T-helper 1 cell treated with Interleukin-12 subunit alpha and Interleukin-12 subunit beta and Interleukin-4 antibody, amounts not matched to agents 30 μg/mL and 1 μg/mL, for 36 hours (primary cell): ENCODE measurements at regions not wholly inside any gene's neighbourhood (a gene's known extent, or its start where the extent isn't known, plus 50 kb on each side); places are given as distances from the start of the nearest gene placed in this dataset.

Experiments used
- H3K27ac Mint-ChIP-seq: one replicate; pipeline ENCODE4 v1.8.0; 2021; ENCODE audit warnings: mild to moderate bottlenecking, mixed read lengths
- H3K27me3 Mint-ChIP-seq: one replicate; pipeline ENCODE4 v1.8.0; 2021; ENCODE audit warnings: low read depth, mixed read lengths
- H3K36me3 Mint-ChIP-seq: one replicate; pipeline ENCODE4 v1.8.0; 2021; ENCODE audit warnings: low read depth, mixed read lengths
- H3K4me1 Mint-ChIP-seq: one replicate; pipeline ENCODE4 v1.8.0; 2021; ENCODE audit warnings: low read depth, mixed read lengths
- H3K4me3 Mint-ChIP-seq: one replicate; pipeline ENCODE4 v1.8.0; 2021; ENCODE audit warnings: mild to moderate bottlenecking, moderate library complexity, mixed read lengths
- H3K9me3 Mint-ChIP-seq: one replicate; pipeline ENCODE4 v1.8.0; 2021; ENCODE audit warnings: mixed read lengths

DNA sequence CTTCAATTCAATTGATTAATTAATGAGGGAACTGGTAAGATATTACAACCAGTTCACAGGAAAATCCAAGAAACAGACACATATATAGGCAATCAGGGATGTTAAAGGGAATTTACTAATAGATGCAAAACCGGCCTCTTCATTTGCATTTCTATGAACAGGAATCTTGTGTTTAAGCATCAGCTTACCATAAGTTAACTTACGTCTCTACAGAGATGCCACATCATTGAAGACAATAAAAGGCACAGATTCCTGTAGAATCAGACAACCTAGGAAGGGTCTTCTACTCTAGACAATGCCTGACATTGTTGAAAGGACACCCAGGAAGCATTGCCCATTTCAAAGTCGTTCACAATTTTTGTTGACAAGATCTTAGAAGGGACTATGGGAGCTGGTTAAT lies 93.0 kb upstream of the EPCAM start:
- H3K27me3 Mint-ChIP-seq: peaks cover 8% of the 10 kb centered on the region
- H3K9me3 Mint-ChIP-seq: no peaks in the 10 kb centered on the region
- H3K36me3 Mint-ChIP-seq: no peaks in the 10 kb centered on the region
- no peak overlapping the region for H3K27ac Mint-ChIP-seq
- H3K4me1 Mint-ChIP-seq: peaks cover 2% of the 10 kb centered on the region
- H3K4me3 Mint-ChIP-seq: no peak overlapping the region

DNA sequence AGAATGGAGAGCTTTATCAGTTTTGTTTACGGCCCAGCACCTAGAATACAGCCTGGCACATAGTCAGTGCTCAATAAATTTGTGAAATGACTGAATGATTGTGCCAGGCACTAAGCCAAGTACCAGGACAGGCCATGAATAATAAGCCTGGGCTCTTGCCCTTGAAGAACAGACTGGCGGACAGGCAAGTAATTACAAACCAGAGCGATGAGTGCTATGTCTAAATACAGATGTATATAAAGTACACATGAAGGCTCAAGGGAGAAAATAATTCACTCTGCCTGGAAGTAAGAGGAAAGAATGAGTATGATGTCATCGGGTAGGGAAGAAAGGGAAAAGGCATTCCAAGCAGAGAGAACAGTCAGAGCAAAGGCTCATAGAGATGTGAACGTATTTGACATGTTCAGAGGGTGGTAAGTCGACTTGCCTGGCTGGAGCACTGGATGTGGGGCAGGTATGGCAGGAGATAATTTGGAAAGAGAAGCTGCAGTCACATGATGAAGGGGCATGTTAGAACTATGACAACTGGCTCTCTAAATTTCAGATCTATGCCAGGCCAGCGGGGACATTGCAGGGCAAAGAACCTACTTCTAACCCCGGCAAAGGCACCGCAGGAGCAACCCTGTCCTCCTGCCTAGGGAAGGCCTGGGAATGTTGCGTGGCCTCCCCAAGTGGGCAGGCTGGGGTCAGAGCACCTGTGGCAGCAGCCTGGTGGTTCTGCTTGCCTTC lies 94.9 kb upstream of the EPCAM start:
- no peak overlapping the region for H3K4me3 Mint-ChIP-seq

DNA sequence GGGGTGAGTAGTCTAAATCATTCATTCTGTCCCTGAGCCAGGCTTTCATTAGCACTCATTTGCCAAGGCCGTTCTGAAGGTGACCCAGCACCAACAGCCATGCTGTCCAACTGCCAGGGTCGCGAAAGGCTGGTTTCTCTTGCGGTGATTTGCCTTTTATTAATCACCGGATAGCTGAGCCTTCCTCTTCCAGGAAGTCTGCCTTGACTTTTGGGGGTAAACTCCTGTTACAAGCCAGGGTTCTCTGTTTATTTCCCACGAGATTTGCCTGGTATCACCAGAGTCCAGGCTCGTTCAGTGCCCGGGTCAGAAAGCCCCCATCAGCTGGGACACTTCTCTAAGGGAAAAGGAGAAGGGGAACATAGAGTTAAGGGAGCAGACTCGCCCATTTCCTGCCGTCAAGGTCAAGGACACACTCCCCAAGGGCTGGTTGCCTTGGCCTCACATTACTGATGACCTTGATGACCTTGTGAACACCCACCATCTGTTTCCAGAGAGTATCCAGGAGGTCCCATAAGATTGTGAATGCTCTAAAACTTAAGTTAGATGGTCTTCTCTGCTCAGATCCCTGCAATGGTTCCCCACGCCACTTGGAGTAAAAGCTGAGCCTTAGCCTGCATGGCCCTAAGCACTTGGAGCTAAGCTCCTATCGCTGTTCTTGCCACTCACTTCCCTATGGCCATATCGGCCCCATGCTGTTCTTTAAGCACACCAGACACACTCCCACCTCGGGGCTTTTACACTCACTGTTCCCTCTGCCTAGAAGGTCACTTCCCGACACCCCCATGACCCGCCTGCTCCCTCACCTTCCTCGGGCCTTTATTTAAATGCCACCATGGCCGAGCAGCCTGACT lies 96.0 kb upstream of the EPCAM start:
- Mint-ChIP-seq H3K9me3 (no peaks in the 10 kb centered on the region), H3K4me3 (no peak overlapping the region), H3K4me1 (peaks cover 2% of the 10 kb centered on the region), H3K36me3 (no peaks in the 10 kb centered on the region), H3K27ac (no peak overlapping the region), H3K27me3 (peaks cover 5% of the 10 kb centered on the region)

More for the DNA sequence above, 94.9 kb upstream of the EPCAM start:
- Mint-ChIP-seq H3K27me3 (peaks cover 5% of the 10 kb centered on the region), H3K27ac (no peak overlapping the region), H3K9me3 (no peaks in the 10 kb centered on the region), H3K4me1 (peaks cover 2% of the 10 kb centered on the region), H3K36me3 (no peaks in the 10 kb centered on the region)

DNA sequence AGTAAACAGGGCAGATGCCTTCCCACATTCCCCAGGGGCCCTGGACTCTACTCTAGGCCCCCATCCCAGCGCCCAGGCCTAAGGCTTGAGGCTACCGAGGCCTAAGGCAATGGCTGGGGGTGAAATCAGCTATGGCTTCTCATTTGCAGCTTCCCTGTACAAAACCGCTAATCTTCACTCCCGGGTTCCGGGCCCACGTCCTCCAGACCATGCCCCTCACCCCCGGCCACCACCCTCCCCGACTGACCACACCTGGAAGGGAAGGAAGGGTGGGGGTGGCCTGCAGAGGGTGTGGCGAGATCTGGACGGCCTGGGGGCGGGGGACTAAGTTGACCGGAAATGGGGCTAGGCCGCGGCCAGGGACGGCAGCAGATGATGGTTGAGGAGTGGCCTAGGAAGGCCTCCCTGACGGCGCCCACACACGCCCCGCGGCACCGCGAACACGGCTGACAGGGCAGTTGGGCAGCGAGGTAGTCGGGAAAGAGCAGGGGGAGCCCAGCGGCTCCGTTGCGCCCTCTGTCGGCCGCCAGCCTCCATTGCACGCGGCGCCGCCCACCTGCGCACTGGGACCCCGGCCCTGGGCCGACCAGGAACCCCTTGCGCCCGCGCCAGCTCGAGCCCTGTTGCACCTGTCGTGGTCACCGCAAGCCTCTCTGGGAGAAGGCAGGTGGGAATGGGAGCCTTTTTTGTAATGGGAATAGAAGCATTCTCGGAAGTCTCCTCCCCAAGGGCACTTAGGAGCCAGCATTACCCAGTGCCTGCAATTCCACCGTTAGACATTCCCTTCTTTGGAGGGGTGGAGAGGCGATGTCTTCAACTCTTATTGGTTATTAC lies 95.9 kb upstream of the CALM2 start:
- Mint-ChIP-seq H3K27ac (no peak overlapping the region), H3K9me3 (no peaks in the 10 kb centered on the region), H3K36me3 (no peaks in the 10 kb centered on the region), H3K4me1 (peaks cover 2% of the 10 kb centered on the region), H3K27me3 (peaks cover 4% of the 10 kb centered on the region), H3K4me3 (no peak overlapping the region)

DNA sequence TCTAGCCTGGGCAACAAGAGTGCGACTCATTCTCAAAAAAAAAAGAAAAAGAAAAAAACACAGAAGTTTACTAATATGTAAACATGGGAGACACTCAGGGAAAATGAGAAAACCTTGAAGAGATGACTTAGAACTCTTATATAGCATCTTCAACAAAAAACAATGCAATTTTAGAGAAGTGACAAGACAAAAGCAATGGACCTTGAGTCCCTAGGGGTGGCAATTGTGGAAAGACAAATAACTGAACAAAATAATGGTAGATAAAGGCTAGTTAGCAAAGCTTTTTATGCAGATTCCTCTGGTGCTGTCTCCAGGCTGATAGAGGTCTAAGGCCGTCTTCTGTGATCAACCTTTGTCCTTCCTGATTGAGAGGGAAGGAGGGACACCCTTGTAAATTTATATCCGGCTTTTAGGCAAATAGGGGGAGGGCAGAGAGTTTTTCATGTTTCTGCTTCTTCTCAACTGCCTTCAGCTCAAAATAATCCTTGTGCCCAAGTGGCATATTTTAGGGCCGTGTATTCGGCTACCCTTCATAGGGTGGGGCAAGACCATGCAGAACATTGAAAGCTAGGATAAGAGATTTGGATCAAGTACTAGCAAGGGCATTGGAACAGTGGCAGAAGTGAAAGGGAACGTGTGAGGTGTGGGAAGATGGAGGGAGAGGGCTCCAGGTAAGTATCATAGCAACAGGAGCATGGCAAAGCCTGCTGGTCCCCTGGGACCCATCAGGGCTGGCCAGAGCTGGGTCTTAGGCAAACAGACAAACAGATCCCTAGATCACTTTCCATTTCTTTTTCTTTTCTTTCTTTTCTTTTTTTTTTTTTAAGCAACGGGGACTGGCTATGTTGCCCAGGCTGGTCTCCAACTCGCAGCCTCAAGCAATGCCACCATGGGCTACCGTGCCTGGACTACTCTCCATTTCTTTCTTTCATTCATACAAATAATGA lies 95.0 kb upstream of the CALM2 start:
- H3K36me3 Mint-ChIP-seq: no peaks in the 10 kb centered on the region
- H3K27me3 Mint-ChIP-seq: no peaks in the 10 kb centered on the region
- peaks cover 2% of the 10 kb centered on the region for H3K4me1 Mint-ChIP-seq
- H3K9me3 Mint-ChIP-seq: no peaks in the 10 kb centered on the region
- H3K4me3 Mint-ChIP-seq: no peak overlapping the region
- no peak overlapping the region for H3K27ac Mint-ChIP-seq

DNA sequence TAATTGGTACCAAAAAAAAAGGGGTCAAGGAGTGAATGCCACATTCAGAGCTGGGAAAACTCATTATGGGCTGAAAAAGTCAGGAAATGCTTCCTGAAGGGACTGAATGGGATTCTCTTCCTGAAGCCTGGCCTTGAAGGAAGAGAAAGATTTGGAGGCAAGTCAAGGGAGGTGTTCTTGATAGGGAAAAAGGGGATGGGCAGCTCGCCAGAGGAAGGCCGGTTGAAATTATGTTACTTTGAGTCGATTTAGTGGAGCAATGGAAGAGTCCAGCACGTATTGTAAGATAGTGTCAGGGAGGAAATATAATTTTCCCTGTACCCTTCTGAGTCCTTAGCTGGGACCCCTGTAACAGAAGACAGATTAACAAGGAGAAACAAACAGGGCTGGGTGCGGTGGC lies 94.1 kb upstream of the CALM2 start:
- H3K36me3 Mint-ChIP-seq: no peaks in the 10 kb centered on the region
- H3K27me3 Mint-ChIP-seq: no peaks in the 10 kb centered on the region
- H3K9me3 Mint-ChIP-seq: no peaks in the 10 kb centered on the region
- H3K4me1 Mint-ChIP-seq: peaks cover 2% of the 10 kb centered on the region
- H3K4me3 Mint-ChIP-seq: no peak overlapping the region
- H3K27ac Mint-ChIP-seq: no peak overlapping the region

DNA sequence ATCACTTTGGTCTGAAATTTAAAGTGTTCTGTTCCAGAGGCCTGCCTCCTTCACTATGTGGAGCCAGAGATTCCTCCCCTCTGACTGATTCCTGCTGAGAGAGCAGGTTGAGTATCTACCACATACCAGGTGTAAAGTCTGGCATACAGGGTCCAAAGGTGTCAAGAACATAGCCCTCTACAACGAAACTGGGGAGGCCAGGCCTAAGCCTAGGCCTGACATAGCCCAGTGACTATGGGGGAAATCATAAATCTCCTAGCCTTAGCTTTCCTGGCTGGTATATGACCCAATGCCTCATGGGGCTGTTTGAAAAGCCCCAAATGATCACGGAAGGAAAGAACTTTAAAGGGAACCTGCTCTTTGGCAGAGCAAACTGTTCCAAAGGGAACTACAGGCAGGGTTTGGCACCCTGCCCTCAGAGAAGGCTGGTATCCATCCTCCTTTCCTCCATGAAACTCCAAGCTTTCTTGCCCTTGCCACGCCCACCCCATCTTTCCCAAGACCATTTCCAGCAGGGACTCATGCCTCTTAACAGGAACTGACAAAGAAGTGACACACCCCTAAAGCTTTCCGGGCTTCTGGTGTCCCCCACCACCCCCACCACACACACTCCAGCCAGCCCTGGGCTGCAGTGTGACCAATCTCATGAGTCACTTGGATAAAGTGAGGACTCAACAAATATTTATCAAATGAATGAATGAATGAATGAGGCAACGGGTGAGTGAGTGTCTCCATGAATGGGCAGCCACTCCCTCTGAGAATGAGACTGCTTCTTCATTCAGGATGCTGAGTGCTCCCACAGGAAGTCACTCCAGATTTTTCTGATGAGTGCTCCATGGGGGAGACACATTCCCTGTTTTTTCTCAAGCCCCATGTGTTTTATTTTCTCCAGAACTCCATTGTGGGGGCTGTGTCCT lies 93.3 kb upstream of the CALM2 start:
- H3K36me3 Mint-ChIP-seq: no peaks in the 10 kb centered on the region
- H3K9me3 Mint-ChIP-seq: no peaks in the 10 kb centered on the region
- H3K4me3 Mint-ChIP-seq: no peak overlapping the region
- no peaks in the 10 kb centered on the region for H3K27me3 Mint-ChIP-seq
- peaks cover 2% of the 10 kb centered on the region for H3K4me1 Mint-ChIP-seq
- H3K27ac Mint-ChIP-seq: no peak overlapping the region

DNA sequence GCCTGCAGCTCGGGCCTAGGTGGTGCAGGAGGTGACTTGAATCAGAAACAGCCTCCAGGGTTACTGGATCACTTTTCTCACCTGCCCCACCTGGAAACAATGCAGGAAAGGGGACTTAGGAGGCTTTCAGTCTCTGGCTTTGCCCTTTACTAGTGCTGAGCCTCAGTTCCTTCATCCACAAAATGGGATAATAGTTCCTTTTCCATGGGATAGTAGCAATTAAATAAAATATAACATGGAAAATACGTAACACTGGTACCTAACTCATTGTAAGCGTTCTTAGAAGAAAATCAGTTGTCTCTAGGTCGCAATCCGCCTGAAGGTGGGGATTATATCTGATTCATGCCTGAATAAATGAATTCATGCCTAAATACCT lies 91.4 kb upstream of the CALM2 start:
- peaks cover 2% of the 10 kb centered on the region for H3K4me1 Mint-ChIP-seq
- no peaks in the 10 kb centered on the region for H3K27me3 Mint-ChIP-seq
- H3K9me3 Mint-ChIP-seq: no peaks in the 10 kb centered on the region
- H3K36me3 Mint-ChIP-seq: no peaks in the 10 kb centered on the region
- no peak overlapping the region for H3K27ac Mint-ChIP-seq
- H3K4me3 Mint-ChIP-seq: no peak overlapping the region

DNA sequence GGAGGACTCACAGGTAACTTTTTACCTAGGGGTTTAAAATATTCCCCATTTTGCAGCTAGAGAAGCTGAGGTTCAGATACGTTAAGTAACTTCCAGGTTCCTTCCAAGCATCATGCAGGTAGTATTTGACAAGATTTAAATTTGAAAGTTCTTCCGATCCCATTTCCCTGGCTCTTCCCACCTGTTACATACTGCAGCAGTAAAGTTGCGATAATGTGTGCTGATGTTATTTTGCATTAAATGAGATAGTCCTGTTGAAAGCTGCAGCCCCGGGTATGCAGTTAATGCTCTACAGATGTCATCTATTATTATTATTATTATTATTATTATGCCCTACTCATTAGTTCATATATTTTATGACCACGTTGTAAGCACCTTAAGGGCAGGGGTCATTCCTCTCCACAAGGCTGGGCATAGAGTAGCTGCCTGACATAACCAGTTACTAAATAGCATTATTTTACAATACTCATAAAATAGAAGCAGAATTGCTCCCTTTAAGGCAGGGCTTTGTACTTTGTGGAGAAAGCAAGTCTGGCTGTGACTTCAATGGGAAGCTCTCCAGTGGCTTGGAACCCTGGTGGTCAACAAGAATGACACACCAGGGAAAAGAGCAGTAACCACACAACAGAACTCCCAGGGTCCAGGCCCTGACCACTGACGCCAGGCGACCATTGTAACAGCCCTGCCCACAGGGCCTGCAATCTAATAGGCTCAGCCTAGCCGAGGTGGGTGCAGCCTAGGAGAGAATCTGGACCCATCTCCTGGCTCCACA lies 90.8 kb upstream of the CALM2 start:
- Mint-ChIP-seq H3K27ac (no peak overlapping the region), H3K27me3 (no peaks in the 10 kb centered on the region), H3K36me3 (no peaks in the 10 kb centered on the region), H3K4me1 (peaks cover under 1% of the 10 kb centered on the region), H3K4me3 (no peak overlapping the region), H3K9me3 (no peaks in the 10 kb centered on the region)

DNA sequence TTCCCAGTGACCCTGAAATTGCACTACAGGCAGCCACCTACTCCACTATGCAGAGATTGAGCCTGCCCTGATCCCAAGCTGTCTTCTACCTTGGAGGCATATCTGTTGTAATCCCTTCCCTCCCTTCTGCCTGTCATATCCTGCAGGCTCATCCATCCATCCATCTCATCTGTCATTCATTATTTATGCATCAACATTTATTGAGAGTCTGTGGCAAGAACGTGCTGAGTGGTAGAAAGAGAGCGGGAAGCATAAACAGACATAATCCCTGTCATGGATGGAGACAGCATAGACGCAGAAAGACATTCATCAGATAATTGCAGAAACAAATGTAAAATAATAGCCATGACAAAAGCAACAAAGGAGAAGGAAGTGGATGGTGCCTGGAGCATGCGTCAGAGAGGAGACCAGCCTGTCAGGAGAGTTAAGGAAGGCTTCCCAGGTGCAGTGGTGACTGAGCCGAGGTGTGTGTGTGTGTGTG lies 89.5 kb upstream of the CALM2 start:
- H3K4me1 Mint-ChIP-seq: no peaks in the 10 kb centered on the region
- H3K4me3 Mint-ChIP-seq: no peak overlapping the region
- no peaks in the 10 kb centered on the region for H3K9me3 Mint-ChIP-seq
- H3K27ac Mint-ChIP-seq: no peak overlapping the region
- H3K36me3 Mint-ChIP-seq: no peaks in the 10 kb centered on the region
- H3K27me3 Mint-ChIP-seq: no peaks in the 10 kb centered on the region

DNA sequence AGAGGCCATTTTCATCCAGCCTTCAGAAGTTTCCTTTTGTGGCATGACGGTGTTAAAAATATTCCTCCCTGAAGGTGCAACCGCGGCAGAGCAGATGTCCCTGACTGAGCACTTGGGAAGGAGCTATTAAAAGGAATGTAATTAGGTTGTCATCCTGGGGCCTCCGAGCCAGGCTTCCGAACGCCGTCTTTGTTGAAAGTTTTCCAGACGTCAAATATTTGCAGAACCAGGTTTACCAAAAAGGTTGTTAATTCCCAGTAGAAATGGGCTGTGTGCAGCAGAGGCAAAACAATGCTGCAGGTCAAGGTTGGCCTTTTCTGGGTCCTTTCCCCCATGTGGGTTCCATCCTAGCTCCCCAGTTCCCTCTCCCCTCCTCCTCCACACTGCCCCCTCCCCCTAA lies 88.8 kb upstream of the CALM2 start:
- H3K9me3 Mint-ChIP-seq: no peaks in the 10 kb centered on the region
- no peaks in the 10 kb centered on the region for H3K4me1 Mint-ChIP-seq

DNA sequence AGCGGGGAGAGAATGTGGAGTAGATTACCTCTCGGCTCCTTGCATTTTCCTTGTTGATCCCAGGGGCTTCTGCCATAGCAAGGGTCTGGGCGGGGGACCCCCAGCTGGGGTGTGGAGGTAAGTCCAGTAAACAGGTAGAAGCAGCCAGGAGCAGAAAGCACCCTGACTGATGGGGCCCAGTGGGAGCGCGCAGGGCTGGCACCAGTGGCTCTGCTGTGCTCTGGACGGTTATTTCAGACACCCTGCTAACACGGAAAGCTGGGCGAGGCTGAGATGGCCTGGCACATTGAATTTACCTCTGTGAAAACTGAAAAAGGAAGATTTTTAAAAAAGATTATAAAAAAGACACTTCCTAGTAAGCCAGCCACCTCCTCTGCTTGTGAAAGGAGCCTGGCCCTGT lies 88.4 kb upstream of the CALM2 start:
- Mint-ChIP-seq H3K4me1 (no peaks in the 10 kb centered on the region), H3K4me3 (no peak overlapping the region), H3K27me3 (peaks cover 5% of the 10 kb centered on the region), H3K36me3 (no peaks in the 10 kb centered on the region), H3K27ac (no peak overlapping the region), H3K9me3 (no peaks in the 10 kb centered on the region)

More for the DNA sequence above, 88.8 kb upstream of the CALM2 start:
- H3K27me3 Mint-ChIP-seq: peaks cover under 1% of the 10 kb centered on the region
- no peak overlapping the region for H3K4me3 Mint-ChIP-seq
- H3K27ac Mint-ChIP-seq: no peak overlapping the region
- no peaks in the 10 kb centered on the region for H3K36me3 Mint-ChIP-seq
